HG02678 (cell line): ENCODE measurements at regions not wholly inside any gene's neighbourhood (a gene's known extent, or its start where the extent isn't known, plus 50 kb on each side); places are given as distances from the start of the nearest gene placed in this dataset.
A peak's percentile ranks its signal among the peaks of the same experiment; 100 is the strongest.
"Not testable (repeated sequence)": the region's sequence is repeated elsewhere in the genome, so short reads cannot be mapped to it uniquely, and the experiment has no call there.

Source experiments
- ATAC-seq: cut with Tn5 transposase; IDR thresholded peaks from one replicate; pipeline ENCODE4 v1.9.1; 2021; ENCODE audit warnings: mild to moderate bottlenecking, moderate library complexity; ENCODE audit not compliant: unreplicated experiment

GRCh38 chr5:18745988-18746615, 1111.8 kb downstream of the TAF11L14 start:
- ATAC-seq = peak; percentile 72

GRCh38 chr5:18749763-18750162, 1115.5 kb downstream of the TAF11L14 start:
- ATAC-seq = peak; percentile 35

GRCh38 chr5:18752317-18752716, 1118.1 kb downstream of the TAF11L14 start:
- ATAC-seq = no peak

- ATAC-seq = no peak
These were observed 1119.9 kb downstream of the TAF11L14 start for GRCh38 chr5:18754201-18754600.

GRCh38 chr5:18761801-18762200, 1127.5 kb downstream of the TAF11L14 start:
- ATAC-seq = peak; percentile 63

GRCh38 chr5:18764161-18764560, 1129.9 kb downstream of the TAF11L14 start:
- ATAC-seq = no peak

- ATAC-seq = no peak
These were observed 1131.0 kb downstream of the TAF11L14 start for GRCh38 chr5:18765304-18765703.

GRCh38 chr5:18771097-18771610, 1136.9 kb downstream of the TAF11L14 start:
- ATAC-seq = no peak

- ATAC-seq = no peak
These were observed 1138.2 kb downstream of the TAF11L14 start for GRCh38 chr5:18772475-18772874.

- ATAC-seq = no peak
These were observed 1144.0 kb downstream of the TAF11L14 start for GRCh38 chr5:18778225-18778624.

- no peak for ATAC-seq
These were observed 1155.1 kb downstream of the TAF11L14 start for GRCh38 chr5:18789218-18789998.

GRCh38 chr5:18792145-18792544, 1157.9 kb downstream of the TAF11L14 start:
- no peak for ATAC-seq

- ATAC-seq = no peak
These were observed 1163.0 kb downstream of the TAF11L14 start for GRCh38 chr5:18797222-18797621.

- ATAC-seq = no peak
These were observed 1163.8 kb downstream of the TAF11L14 start for GRCh38 chr5:18798058-18798457.

- no peak for ATAC-seq
These were observed 1165.3 kb downstream of the TAF11L14 start for GRCh38 chr5:18799482-18800128.

- no peak for ATAC-seq
These were observed 1166.2 kb downstream of the TAF11L14 start for GRCh38 chr5:18800293-18801025.

- not testable (repeated sequence) for ATAC-seq
These were observed 1167.2 kb downstream of the TAF11L14 start for GRCh38 chr5:18801413-18801812.

- ATAC-seq = no peak
These were observed 1168.1 kb downstream of the TAF11L14 start for GRCh38 chr5:18802336-18802735.

- ATAC-seq = no peak
These were observed 1171.1 kb downstream of the TAF11L14 start for GRCh38 chr5:18805376-18805775.

- no peak for ATAC-seq
These were observed 1173.2 kb downstream of the TAF11L14 start for GRCh38 chr5:18807256-18808149.
